K562 (cell line): ENCODE measurements at regions not wholly inside any gene's neighbourhood (a gene's known extent, or its start where the extent isn't known, plus 50 kb on each side); places are given as distances from the start of the nearest gene placed in this dataset.
"Not testable (repeated sequence)": the region's sequence is repeated elsewhere in the genome, so short reads cannot be mapped to it uniquely, and the experiment has no call there.

Source experiments
- BCLAF1 ChIP-seq, 2 experiments: fragments of 450-650 bp in 1 of 2; IDR thresholded peaks; 2 replicates each; pipeline ENCODE4 v1.6.1; 2011 to 2017; ENCODE audit warnings: low read depth in 2 of 2, antibody characterized with exemption in 1 of 2, borderline replicate concordance in 1 of 2, low read length in 1 of 2, mild to moderate bottlenecking in 1 of 2, mixed read lengths in 1 of 2; ENCODE audit not compliant: control insufficient read depth in 1 of 2
- CREB5 ChIP-seq: fragments of 250-450 bp; sonication (Bioruptor Pico); IDR thresholded peaks from 2 replicates; pipeline ENCODE4 v1.5.0; 2020; ENCODE audit warnings: mild to moderate bottlenecking
- CTCF ChIP-seq, 3 experiments: IDR thresholded peaks in 2 of 3; conservative IDR thresholded peaks in 1 of 3; 2 replicates each; pipeline ENCODE4 v1.5.1; 2011 to 2012; ENCODE audit warnings: low read length in 3 of 3, mild to moderate bottlenecking in 3 of 3, control low read depth in 2 of 3, improper control_type of control experiment in 1 of 3, inconsistent platforms in 1 of 3, low read depth in 1 of 3, mixed read lengths in 1 of 3, moderate library complexity in 1 of 3; ENCODE audit not compliant: insufficient read depth in 2 of 3
- DDX20 ChIP-seq: fragments of 450-650 bp; IDR thresholded peaks from 2 replicates; pipeline ENCODE4 v1.6.1; 2016; ENCODE audit warnings: missing genetic modification characterization, low read depth, mild to moderate bottlenecking, missing compliant biosample characterization, moderate library complexity
- DNMT1 ChIP-seq: fragments of 450-650 bp; IDR thresholded peaks from 2 replicates; pipeline ENCODE4 v1.6.1; 2016; ENCODE audit warnings: antibody characterized with exemption, mild to moderate bottlenecking
- JUN ChIP-seq, 2 experiments: sonication (generic) in 1 of 2; formaldehyde crosslinking in 1 of 2; IDR thresholded peaks; 2 replicates each; pipeline versions ENCODE4 v1.6.1 to v1.8.0; 2012 to 2022; ENCODE audit warnings: borderline replicate concordance in 2 of 2, mild to moderate bottlenecking in 2 of 2, improper control_type of control experiment in 1 of 2, low read depth in 1 of 2, low read length in 1 of 2, missing genetic modification reagents in 1 of 2
- NR2F6 ChIP-seq: fragments of 450-650 bp; formaldehyde crosslinking; IDR thresholded peaks from 2 replicates; pipeline ENCODE4 v1.4.0; 2020; ENCODE audit warnings: mild to moderate bottlenecking
- POLR2A ChIP-seq: fragments of 450-650 bp; conservative IDR thresholded peaks from 2 replicates; pipeline ENCODE4 v1.6.1; 2016
- PURB ChIP-seq: sonication (generic); formaldehyde crosslinking; IDR thresholded peaks from 2 replicates; pipeline ENCODE4 v1.9.0; 2021; ENCODE audit warnings: low read depth, mild to moderate bottlenecking, missing genetic modification reagents
- SIN3A ChIP-seq, 2 experiments: fragments of 150-350 bp in 1 of 2; IDR thresholded peaks; 2 replicates each; pipeline ENCODE4 v1.6.1; 2011 to 2016; ENCODE audit warnings: borderline replicate concordance in 2 of 2, low read depth in 2 of 2, low read length in 2 of 2, mild to moderate bottlenecking in 2 of 2, moderate library complexity in 2 of 2; ENCODE audit not compliant: control insufficient read depth in 1 of 2
- SMARCB1 ChIP-seq: IDR thresholded peaks from 2 replicates; pipeline ENCODE4 v1.6.1; 2011; ENCODE audit warnings: improper control_type of control experiment, low read depth; ENCODE audit not compliant: insufficient read length
- ZHX1 ChIP-seq: fragments of 150-350 bp; conservative IDR thresholded peaks from 2 replicates; pipeline ENCODE4 v1.6.1; 2014; ENCODE audit warnings: low read length
- ZNF24 ChIP-seq: fragments of 450-650 bp; IDR thresholded peaks from 2 replicates; pipeline ENCODE4 v1.6.1; 2016
- ZNF395 ChIP-seq: fragments of 200-800 bp; sonication (Bioruptor generic); IDR thresholded peaks from 2 replicates; pipeline ENCODE4 v1.6.1; 2017; ENCODE audit warnings: missing genetic modification characterization, missing compliant biosample characterization

- TF ChIP-seq NR2F6 (CRISPR knock-in tag); SIN3A (IDR thresholded peaks at IDR 0.05; ENCODE audit: borderline replicate concordance in 2 of 2, control insufficient read depth in 1 of 2, low read depth in 2 of 2, low read length in 2 of 2); DNMT1; CREB5 (CRISPR knock-in tag); PURB; ZNF395 (CRISPR knock-in tag); JUN (IDR thresholded peaks at IDR 0.05; ENCODE audit: borderline replicate concordance, low read depth, low read length); JUN (CRISPR knock-in tag; IDR thresholded peaks at IDR 0.05; ENCODE audit: borderline replicate concordance); ZHX1; DDX20; BCLAF1 (IDR thresholded peaks at IDR 0.05; ENCODE audit: borderline replicate concordance in 1 of 2, control insufficient read depth in 1 of 2, low read depth in 2 of 2, low read length in 1 of 2); POLR2A; SMARCB1; CTCF (IDR thresholded peaks at IDR 0.05 in 2 of 3, conservative IDR thresholded peaks at IDR 0.05 in 1 of 3; ENCODE audit: insufficient read depth in 2 of 3, low read depth in 1 of 3, low read length in 3 of 3); ZNF24: not testable (repeated sequence)
These were observed 55.4 kb upstream of the TRIM77 start for GRCh38 chr11:89654669-89655068.
